GOT3 (cell line): ENCODE measurements at regions not wholly inside any gene's neighbourhood (a gene's known extent, or its start where the extent isn't known, plus 50 kb on each side); places are given as distances from the start of the nearest gene placed in this dataset.
"Not testable (repeated sequence)": the region's sequence is repeated elsewhere in the genome, so short reads cannot be mapped to it uniquely, and the experiment has no call there.

Experiments used
- DNase-seq: peaks from one replicate; lab custom pipeline; 2025; ENCODE audit warnings: mixed read lengths; lab: John Stamatoyannopoulos, UW

- DNase-seq = peak; percentile 92
Observed at GRCh38 chr16:88245241-88246081, 137.3 kb upstream of the ZNF469 start.

- not testable (repeated sequence) for DNase-seq
Observed at GRCh38 chr16:88246955-88247582, 135.7 kb upstream of the ZNF469 start.

GRCh38 chr16:88247583-88247966 is 135.2 kb upstream of the ZNF469 start:
- DNase-seq = not testable (repeated sequence)

GRCh38 chr16:88248761-88249160 is 134.0 kb upstream of the ZNF469 start:
- not testable (repeated sequence) for DNase-seq

DNA sequence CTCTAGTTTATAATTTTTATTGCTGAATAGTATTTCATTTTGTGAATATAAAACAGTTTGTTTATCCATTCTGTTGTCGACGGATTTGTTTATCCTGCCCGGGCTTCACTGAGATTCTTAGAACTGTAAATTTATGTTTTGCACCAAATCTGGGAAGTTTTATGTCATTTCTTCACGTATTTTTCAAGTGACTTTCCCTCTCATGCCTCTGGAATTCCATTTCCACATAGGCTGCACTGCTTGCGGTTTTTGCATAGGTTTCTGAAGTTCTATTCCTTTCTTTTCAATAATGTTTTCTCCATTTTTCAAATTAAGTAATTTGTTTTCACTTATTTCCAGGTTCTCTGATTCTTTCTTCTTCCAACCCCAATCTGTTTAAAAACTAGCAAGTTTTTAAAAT is 132.4 kb upstream of the ZNF469 start:
- not testable (repeated sequence) for DNase-seq

- not testable (repeated sequence) for DNase-seq
Observed at GRCh38 chr16:88252057-88252794, 130.5 kb upstream of the ZNF469 start.

DNA sequence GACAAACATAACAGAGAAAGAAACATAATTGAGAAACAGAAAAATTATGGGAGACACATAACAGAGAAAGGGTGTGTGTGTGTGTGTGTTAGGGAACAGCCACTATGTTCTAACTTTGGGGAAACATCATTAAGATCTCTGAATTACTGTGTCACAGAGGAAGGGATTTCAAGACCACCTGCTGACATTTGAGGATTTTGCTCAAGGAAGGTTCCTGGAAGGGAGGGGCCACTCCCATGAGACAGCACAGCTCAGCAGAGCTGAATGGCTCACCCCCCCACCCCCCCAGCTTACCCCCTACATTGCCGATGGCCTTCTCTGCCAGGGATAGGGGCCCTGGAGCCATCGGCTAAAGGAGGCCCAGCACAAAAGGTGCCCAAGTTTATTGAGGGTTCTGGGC is 124.6 kb upstream of the ZNF469 start:
- DNase-seq = not testable (repeated sequence)

DNA sequence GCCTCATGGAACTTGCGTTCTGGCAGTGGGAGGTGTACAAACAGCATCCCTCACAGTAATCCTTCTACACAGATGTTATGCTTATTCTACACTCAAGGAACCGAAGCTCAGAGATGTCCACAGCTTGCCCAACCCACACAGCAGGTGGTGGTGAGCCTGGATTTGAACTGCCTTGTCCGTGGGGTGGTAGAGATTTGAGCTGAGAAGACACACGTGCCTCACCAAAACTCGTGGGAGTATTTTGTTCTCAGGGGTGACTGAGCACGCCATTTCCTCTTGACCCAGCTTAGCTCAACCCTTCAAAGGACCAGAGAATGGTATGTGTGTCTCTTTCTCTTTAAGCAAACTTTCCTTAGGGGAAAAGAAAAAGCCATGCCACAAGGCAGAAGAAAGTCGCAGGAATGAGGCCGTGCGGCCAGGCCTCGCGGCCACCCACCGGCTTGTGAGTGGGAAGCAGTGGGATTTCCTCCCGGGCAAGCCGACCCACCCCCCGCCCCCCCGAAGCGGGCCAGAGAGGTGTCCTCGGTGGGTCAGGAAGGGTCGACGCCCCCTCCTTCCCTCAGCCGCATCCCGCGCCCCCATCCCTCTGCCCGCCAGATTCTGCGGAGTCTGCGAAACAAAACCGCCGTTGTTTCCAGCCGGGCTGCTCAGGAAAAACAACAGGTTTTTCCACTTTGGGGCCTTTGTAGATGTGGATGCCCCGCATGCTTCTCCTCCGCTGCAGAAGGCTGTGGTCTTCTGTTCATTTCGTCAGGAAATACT is 123.8 kb upstream of the ZNF469 start:
- not testable (repeated sequence) for DNase-seq

- DNase-seq = not testable (repeated sequence)
Observed at GRCh38 chr16:88259538-88259937, 123.2 kb upstream of the ZNF469 start.

DNA sequence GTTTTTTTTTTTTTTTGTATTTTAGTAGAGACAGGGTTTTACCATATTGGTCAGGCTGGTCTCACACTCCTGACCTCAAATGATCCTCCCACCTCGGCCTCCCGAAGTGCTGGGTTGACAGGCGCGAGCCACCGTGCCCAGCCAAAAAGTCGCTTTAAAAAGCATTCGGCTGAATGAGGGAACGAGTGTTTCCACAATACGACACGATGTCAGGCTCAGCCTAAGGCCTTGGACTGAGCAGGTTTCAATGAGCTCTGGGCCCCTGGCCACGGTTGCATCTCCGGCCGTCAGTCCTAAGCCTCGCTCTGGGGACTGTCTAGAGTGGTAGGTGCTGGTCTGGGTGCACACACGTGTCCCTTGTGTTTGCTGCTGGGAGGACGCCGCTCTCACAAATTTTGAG is 122.6 kb upstream of the ZNF469 start:
- not testable (repeated sequence) for DNase-seq

DNA sequence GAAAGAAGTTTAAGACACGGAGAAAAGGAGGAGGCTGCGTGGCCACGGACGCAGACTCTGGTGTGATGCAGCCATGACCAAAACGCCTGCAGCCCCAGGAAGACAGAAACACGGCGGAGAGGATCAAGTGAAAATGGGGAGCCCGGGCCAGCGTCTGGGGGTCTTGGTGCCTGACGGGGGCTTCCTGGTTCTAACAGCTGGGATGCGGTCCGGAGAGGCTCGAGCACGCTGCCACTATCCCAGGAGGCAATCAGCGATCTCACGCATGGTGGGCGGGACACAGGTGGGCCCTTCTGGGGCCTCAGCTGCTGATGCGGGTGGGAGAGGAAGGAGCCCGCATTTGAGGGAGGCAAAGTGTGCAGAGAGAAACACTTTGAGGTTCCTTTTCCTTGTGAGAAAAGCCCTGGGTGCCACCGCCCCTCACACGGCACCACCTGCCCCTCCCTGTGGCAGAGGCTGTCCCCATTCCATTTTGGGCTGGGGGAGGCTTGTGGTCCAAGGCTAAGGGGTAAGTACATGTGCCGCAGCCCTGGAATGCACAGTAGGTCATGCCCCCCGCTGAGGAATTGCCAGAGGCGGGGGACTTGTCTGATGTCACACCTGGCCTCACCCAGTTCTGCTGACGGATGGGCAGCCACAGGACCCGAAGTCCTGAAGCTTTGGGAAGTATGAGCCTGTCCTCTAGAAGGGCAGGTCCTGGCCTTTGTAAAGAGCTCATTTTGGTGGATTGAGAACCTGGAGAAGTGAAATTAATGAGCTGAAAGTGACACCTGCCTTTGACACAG is 121.7 kb upstream of the ZNF469 start:
- not testable (repeated sequence) for DNase-seq

DNA sequence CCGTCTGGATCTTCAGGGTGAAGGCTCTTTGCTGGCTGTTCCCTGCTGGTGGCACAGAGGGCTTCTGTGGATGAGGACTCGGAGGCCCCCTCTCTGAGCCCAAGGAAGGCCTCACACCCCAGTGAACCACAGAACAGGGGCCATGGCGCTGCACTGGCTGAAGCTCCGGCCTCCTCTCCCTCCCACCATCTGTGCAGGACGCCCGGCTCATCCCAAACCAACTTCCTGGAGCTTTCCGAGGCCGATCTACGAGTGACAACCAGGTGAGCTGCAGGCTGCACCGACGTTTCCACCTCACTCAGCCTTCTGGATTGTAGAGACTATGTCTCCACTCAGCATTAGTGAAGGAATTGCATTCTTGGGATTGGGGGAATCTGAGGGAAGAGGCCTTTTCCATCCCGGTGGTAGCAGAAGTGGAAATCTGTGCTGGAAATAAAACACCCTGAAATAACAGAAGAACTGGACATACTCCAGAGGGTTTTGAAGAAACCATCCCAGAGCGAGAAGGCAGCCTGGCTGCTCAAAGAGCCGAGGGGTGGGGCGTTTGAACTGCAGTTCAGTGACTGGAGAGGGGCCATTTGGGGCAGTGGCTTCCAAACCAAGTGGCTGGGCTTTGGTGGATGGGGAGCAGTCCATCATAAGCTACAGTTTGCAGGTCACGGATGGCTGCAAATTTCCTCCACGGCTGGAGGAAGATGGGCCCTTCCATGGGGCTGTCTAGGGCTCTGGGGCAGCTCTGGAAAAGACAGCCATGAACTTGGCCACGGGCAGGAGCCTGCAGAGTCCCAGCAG is 120.7 kb upstream of the ZNF469 start:
- DNase-seq = not testable (repeated sequence)

GRCh38 chr16:88262858-88263563 is 119.7 kb upstream of the ZNF469 start:
- DNase-seq = not testable (repeated sequence)

GRCh38 chr16:88263681-88264287 is 119.0 kb upstream of the ZNF469 start:
- not testable (repeated sequence) for DNase-seq

DNA sequence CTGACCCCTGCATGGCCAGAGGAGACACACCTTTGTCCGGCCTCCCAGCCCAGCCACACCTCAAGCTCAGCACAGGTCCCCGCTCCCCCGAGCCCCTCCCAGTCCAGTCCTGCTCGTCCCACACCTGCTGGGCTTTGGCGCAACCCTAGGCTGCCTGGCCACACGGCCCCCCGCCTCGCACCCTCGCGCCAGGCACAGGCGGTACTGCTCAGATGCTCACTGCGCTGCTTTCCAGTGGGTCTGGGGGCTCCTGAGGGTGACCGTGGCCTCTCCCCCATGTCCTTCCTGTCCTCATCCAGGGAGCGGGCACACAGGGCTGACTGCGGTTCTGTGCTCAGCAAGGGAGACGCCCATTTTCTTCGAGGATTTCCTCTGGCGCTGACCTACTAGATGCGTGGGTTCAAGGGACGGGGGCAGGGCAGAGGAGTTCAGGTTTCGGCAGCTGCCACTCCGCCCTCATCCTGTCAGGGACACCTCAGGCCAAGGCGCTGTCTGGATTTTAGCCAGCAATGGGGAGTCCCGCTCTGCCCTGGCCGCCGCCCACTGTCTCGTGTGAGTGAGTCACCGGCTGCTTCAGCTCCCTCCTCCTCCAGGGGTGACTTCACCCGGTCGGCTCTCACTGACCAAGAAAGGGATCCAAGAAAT is 118.0 kb upstream of the ZNF469 start:
- DNase-seq = peak; percentile 83

DNA sequence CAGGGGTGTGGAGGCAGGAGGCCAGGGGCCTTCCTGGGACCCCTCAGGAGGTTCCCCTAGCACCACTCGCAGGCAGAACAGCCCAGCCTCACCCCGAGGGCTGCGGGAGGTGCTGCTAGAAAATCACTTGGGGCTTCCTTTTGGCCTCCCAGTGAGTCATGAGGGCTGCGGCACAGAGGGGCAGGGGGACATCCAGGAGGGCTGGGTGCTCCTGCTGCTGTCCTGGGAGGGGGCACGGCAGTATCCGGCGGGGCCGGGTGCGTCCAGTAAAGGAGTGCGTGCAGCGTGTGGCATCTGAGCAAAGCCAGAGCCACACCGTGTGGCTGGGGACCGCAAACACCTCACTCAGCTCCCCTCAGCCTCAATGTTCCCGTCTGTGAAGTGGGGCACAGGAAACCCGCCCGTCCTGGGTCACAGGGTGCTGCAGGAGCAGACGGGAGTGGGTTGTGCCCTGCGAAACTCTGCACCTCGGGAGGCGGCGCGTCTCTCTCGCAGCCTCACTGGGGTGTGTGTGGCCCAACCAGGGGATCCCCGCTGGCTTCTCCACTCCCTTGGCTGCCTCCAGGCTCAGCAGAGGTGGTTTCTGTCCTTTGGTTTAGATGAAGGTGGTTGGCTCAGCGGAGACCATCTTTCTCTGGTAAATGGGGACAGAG is 117.3 kb upstream of the ZNF469 start:
- DNase-seq = not testable (repeated sequence)

DNA sequence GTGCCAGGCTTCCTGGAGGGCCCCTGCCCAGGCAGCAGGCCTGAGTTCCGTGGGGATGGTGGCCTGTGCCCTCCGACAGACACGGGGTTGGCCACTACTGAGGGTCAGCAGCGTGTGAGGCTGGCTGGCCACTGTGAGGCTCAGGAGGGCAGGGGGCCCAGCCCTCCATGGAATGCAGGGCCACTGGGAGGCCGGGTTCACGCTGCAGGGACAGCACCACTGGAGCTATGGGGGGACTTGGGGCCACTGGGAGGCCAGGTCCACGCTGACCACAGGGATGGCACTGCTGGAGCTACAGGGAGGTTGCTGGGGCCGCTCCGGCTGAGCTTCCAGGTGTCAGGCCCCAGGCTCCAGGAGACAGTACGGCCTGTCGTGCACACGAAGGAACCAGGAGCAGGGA is 116.7 kb upstream of the ZNF469 start:
- not testable (repeated sequence) for DNase-seq

DNA sequence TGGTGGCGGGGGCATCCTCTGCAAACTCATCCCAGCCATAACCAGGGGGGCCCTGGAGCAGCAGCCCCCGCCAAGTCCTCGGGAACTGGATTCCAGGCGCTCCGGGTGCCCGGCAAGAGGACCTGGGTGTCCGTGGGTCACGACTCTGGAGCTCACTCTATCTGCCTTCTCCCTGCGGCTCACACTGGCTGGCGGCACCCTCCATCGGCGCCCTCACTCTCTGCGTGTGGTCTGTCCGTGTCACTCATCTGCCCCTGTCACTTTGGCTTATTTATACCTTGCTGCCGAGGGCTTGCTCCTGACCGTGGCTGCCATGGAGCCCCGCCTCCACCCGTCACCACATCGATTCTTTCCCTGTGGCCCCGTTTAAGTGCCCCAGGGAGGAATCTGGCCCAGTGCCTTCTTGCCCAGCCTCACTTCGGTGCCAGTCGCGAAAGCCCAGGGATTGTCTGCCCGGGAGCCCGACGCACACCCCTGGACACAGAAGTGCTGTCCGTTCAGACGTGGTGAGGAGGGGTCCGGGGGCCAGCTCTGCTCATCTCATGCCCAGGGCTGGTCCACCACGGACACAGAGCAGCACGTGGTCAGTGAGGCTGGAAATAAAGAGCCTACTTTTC is 115.7 kb upstream of the ZNF469 start:
- DNase-seq = not testable (repeated sequence)
